GM23338 (cell line): ENCODE measurements at regions not wholly inside any gene's neighbourhood (a gene's known extent, or its start where the extent isn't known, plus 50 kb on each side); places are given as distances from the start of the nearest gene placed in this dataset.

ENCODE experiments used
- ATAC-seq: fragments of 200-7000 bp; cut with Tn5 transposase; 3 replicates; pipeline ENCODE4 v1.9.1; 2020
- DNase-seq: peaks from one replicate; pipeline ENCODE4 v3.0.0-alpha.2; 2015; ENCODE audit warnings: low spot score
- H2AFZ ChIP-seq: fragments of 200-600 bp; sonication (generic); 2 replicates; pipeline ENCODE4 v1.8.0; 2016; ENCODE audit warnings: antibody characterized with exemption, mild to moderate bottlenecking, moderate library complexity
- H3F3A ChIP-seq: fragments of 200-600 bp; sonication (generic); replicated peaks from 2 replicates; pipeline ENCODE4 v1.8.0; 2017; ENCODE audit warnings: antibody characterized with exemption, mixed run types, low read depth
- H3K27ac ChIP-seq: fragments of 200-600 bp; sonication (generic); 2 replicates; pipeline ENCODE4 v1.6.1; 2016; ENCODE audit warnings: low read depth
- H3K27me3 ChIP-seq: fragments of 200-600 bp; sonication (generic); 2 replicates; pipeline ENCODE4 v1.8.0; 2016; ENCODE audit warnings: mild to moderate bottlenecking, mixed run types, moderate library complexity; ENCODE audit not compliant: insufficient read depth
- H3K36me3 ChIP-seq: fragments of 200-600 bp; sonication (generic); 2 replicates; pipeline ENCODE4 v1.8.0; 2016; ENCODE audit warnings: mild to moderate bottlenecking; ENCODE audit not compliant: insufficient read depth
- H3K4me1 ChIP-seq: fragments of 200-600 bp; sonication (generic); 2 replicates; pipeline ENCODE4 v1.8.0; 2016; ENCODE audit warnings: mild to moderate bottlenecking, moderate library complexity; ENCODE audit not compliant: insufficient read depth
- H3K4me2 ChIP-seq: fragments of 200-600 bp; sonication (generic); 2 replicates; pipeline ENCODE4 v1.7.1; 2017; ENCODE audit warnings: mixed run types
- H3K4me3 ChIP-seq: fragments of 200-600 bp; sonication (generic); 2 replicates; pipeline ENCODE4 v1.6.1; 2016; ENCODE audit warnings: mixed run types
- H3K79me2 ChIP-seq: fragments of 200-600 bp; sonication (generic); replicated peaks from 2 replicates; pipeline ENCODE4 v1.8.0; 2017; ENCODE audit warnings: mild to moderate bottlenecking; ENCODE audit not compliant: insufficient read depth
- H3K9me2 ChIP-seq: fragments of 200-600 bp; sonication (generic); 2 replicates; pipeline ENCODE4 v1.8.0; 2017; ENCODE audit not compliant: insufficient read depth
- H4K20me1 ChIP-seq: fragments of 200-600 bp; sonication (generic); replicated peaks from 2 replicates; pipeline ENCODE4 v1.8.0; 2017; ENCODE audit warnings: mild to moderate bottlenecking; ENCODE audit not compliant: insufficient read depth
- H3K27ac Mint-ChIP-seq: 2 replicates; pipeline ENCODE4 v1.8.0; 2020; ENCODE audit warnings: inconsistent platforms, mild to moderate bottlenecking, moderate library complexity, mixed read lengths
- H3K27me3 Mint-ChIP-seq: 3 replicates; pipeline ENCODE4 v1.8.0; 2022; ENCODE audit warnings: low read depth, mild to moderate bottlenecking, moderate library complexity, mixed read lengths, inconsistent platforms; ENCODE audit not compliant: insufficient read depth, poor library complexity
- H3K36me3 Mint-ChIP-seq: 3 replicates; pipeline ENCODE4 v1.8.0; 2021; ENCODE audit warnings: low read depth, mild to moderate bottlenecking, inconsistent platforms, moderate library complexity, mixed read lengths
- H3K4me1 Mint-ChIP-seq: 3 replicates; pipeline ENCODE4 v1.8.0; 2020; ENCODE audit warnings: mild to moderate bottlenecking, inconsistent platforms, mixed read lengths
- H3K4me3 Mint-ChIP-seq: 3 replicates; pipeline ENCODE4 v1.8.0; 2021; ENCODE audit warnings: moderate library complexity, mild to moderate bottlenecking, inconsistent platforms, mixed read lengths
- H3K9me3 Mint-ChIP-seq: 3 replicates; pipeline ENCODE4 v1.8.0; 2020; ENCODE audit warnings: moderate library complexity, mild to moderate bottlenecking, inconsistent platforms, mixed read lengths
- CREB1 ChIP-seq: fragments of 250-450 bp; sonication (Bioruptor Pico); IDR thresholded peaks from 2 replicates; pipeline ENCODE4 v1.5.0; 2020; ENCODE audit warnings: low read depth, mild to moderate bottlenecking, moderate library complexity
- ETS1 ChIP-seq: IDR thresholded peaks from 2 replicates; pipeline ENCODE4 v1.6.1; 2016; ENCODE audit warnings: antibody characterized with exemption
- EZH2 ChIP-seq: fragments of 200-600 bp; sonication (generic); IDR thresholded peaks from one replicate; pipeline ENCODE4 v1.8.0; 2017; ENCODE audit warnings: antibody characterized with exemption, mild to moderate bottlenecking, low read depth; ENCODE audit not compliant: unreplicated experiment
- EZH2phosphoT487 ChIP-seq: fragments of 200-600 bp; sonication (generic); IDR thresholded peaks from one replicate; pipeline ENCODE4 v1.8.1; 2018; ENCODE audit warnings: antibody characterized with exemption; ENCODE audit not compliant: unreplicated experiment
- JUNB ChIP-seq: IDR thresholded peaks from one replicate; pipeline ENCODE4 v1.6.1; 2016; ENCODE audit warnings: antibody characterized with exemption; ENCODE audit not compliant: unreplicated experiment
- NANOG ChIP-seq: IDR thresholded peaks from 2 replicates; pipeline ENCODE4 v1.6.1; 2016; ENCODE audit warnings: antibody characterized with exemption, borderline replicate concordance
- POLR2AphosphoS5 ChIP-seq: IDR thresholded peaks from 2 replicates; pipeline ENCODE4 v1.6.1; 2016; ENCODE audit warnings: antibody characterized with exemption, low read depth
- STAT1 ChIP-seq: IDR thresholded peaks from one replicate; pipeline ENCODE4 v1.6.1; 2016; ENCODE audit warnings: antibody characterized with exemption; ENCODE audit not compliant: unreplicated experiment
- ZNF114 ChIP-seq: fragments of 250-450 bp; sonication (Bioruptor Pico); IDR thresholded peaks from 2 replicates; pipeline ENCODE4 v1.5.0; 2020; ENCODE audit warnings: mild to moderate bottlenecking, moderate library complexity
- ZNF462 ChIP-seq: fragments of 250-450 bp; sonication (Bioruptor Pico); IDR thresholded peaks from 2 replicates; pipeline ENCODE4 v1.5.0; 2020; ENCODE audit warnings: mild to moderate bottlenecking, moderate library complexity

- TF ChIP-seq JUNB, result no peak
- no peak for TF ChIP-seq ZNF114 (CRISPR knock-in tag)
- no peak for TF ChIP-seq ZNF462
These were observed 305.2 kb upstream of the TBX18 start (continued) for GRCh38 chr6:85069577-85069976.

- Histone ChIP-seq H2AFZ (no peak overlapping the region), H3K36me3 (no peaks in the 10 kb centered on the region), H3K9me2 (no peaks in the 10 kb centered on the region; the same call in 1 of the 2 replicates), H4K20me1 (no peaks in the 10 kb centered on the region), H3K27me3 (no peaks in the 10 kb centered on the region), H3K4me3 (no peak overlapping the region), H3K4me2 (no peak overlapping the region), H3F3A (no peaks in the 10 kb centered on the region), H3K4me1 (no peaks in the 10 kb centered on the region), H3K27ac (no peak overlapping the region), H3K79me2 (no peaks in the 10 kb centered on the region)
- no peaks in the 10 kb centered on the region for H3K36me3 Mint-ChIP-seq
- peaks cover 3% of the 10 kb centered on the region for H3K27me3 Mint-ChIP-seq
- no peak overlapping the region for H3K27ac Mint-ChIP-seq
- ATAC-seq (no peak), DNase-seq (no peak)
- H3K4me1 Mint-ChIP-seq, result peaks cover 3% of the 10 kb centered on the region
- no peak overlapping the region for H3K4me3 Mint-ChIP-seq
- no peaks in the 10 kb centered on the region; the same call in 1 of the 3 replicates for H3K9me3 Mint-ChIP-seq
- no peak for TF ChIP-seq ETS1
- TF ChIP-seq ZNF114 (CRISPR knock-in tag), result no peak
- TF ChIP-seq EZH2, result no peak
- no peak for TF ChIP-seq EZH2phosphoT487
- no peak for TF ChIP-seq STAT1
- TF ChIP-seq POLR2AphosphoS5, result no peak
- TF ChIP-seq CREB1, result no peak
- no peak for TF ChIP-seq JUNB
- TF ChIP-seq ZNF462, result no peak
- no peak for TF ChIP-seq NANOG
These were observed 303.8 kb upstream of the TBX18 start for GRCh38 chr6:85068221-85068620.
